Uterus (tissue), 3 donors: ENCODE measurements at regions not wholly inside any gene's neighbourhood (a gene's known extent, or its start where the extent isn't known, plus 50 kb on each side); places are given as distances from the start of the nearest gene placed in this dataset.

Experiments
- DNase-seq, 2 donors: peaks; one replicate each; pipeline ENCODE4 v3.0.0-alpha.2; 2019 to 2020
- H3K27ac ChIP-seq, 2 donors: fragments of 200-600 bp; sonication (generic); 1 replicate in 1 of 2; 2 replicates in 1 of 2; pipeline ENCODE4 v1.5.1; 2016 to 2018
- H3K27me3 ChIP-seq, 2 donors: fragments of 200-600 bp; sonication (generic); one replicate each; pipeline ENCODE4 v1.5.1; 2018 to 2019; ENCODE audit warnings: control low read depth in 1 of 2
- H3K36me3 ChIP-seq, 2 donors: fragments of 200-600 bp; sonication (generic); one replicate each; pipeline ENCODE4 v1.5.1; 2019; ENCODE audit warnings: control low read depth in 1 of 2
- H3K4me1 ChIP-seq, 2 donors: fragments of 200-600 bp; sonication (generic); one replicate each; pipeline ENCODE4 v1.5.1; 2018 to 2019; ENCODE audit warnings: control low read depth in 1 of 2
- H3K4me3 ChIP-seq, 2 donors: fragments of 200-600 bp; sonication (generic); 1 replicate in 1 of 2; 2 replicates in 1 of 2; pipeline ENCODE4 v1.5.1; 2018 to 2019; ENCODE audit warnings: mild to moderate bottlenecking in 1 of 2
- H3K9me3 ChIP-seq, 2 donors: fragments of 200-600 bp; sonication (generic); one replicate each; pipeline ENCODE4 v1.5.1; 2019; ENCODE audit warnings: control low read depth in 1 of 2
- CTCF ChIP-seq, 4 experiments: fragments of 200-600 bp in 2 of 4; fragments of 450-650 bp in 2 of 4; sonication (generic) in 2 of 4; IDR thresholded peaks; one replicate each; pipeline ENCODE4 v1.5.1; 2016 to 2019; ENCODE audit warnings: antibody characterized with exemption in 4 of 4, mild to moderate bottlenecking in 2 of 4, moderate library complexity in 1 of 4
- POLR2A ChIP-seq, 2 donors: fragments of 450-650 bp; IDR thresholded peaks; one replicate each; pipeline ENCODE4 v1.6.1; 2016; ENCODE audit warnings: antibody characterized with exemption in 2 of 2, mild to moderate bottlenecking in 1 of 2, moderate library complexity in 1 of 2
- intact Hi-C: fragments of 100-400 bp; cut with DNase I; formaldehyde crosslinking; loops from one replicate; pipeline ENCODE4 v1.15.1; 2023; ENCODE audit warnings: low total_unique reads
- donor health status: DM: yes; HTN: yes; CAD: no.

GRCh38 chr2:226623587-226624368, 175.8 kb downstream of the IRS1 start:
- H3K9me3 ChIP-seq = no peaks in the 10 kb centered on the region
- peaks cover 0 to 7% of the 10 kb centered on the region in 2 donors for H3K4me1 ChIP-seq
- no peak for TF ChIP-seq POLR2A (IDR thresholded peaks at IDR 0.05)
- no peak for TF ChIP-seq CTCF (IDR thresholded peaks at IDR 0.05)
- no peak for DNase-seq
- H3K36me3 ChIP-seq = no peaks in the 10 kb centered on the region
- no peak overlapping the region for H3K4me3 ChIP-seq
- no peaks in the 10 kb centered on the region for H3K27me3 ChIP-seq
- intact Hi-C loops = no loop called here
- peak overlapping the region; percentile 63 to 74 for H3K27ac ChIP-seq

- Histone ChIP-seq H3K27ac (peak overlapping the region; percentile 63 to 74), H3K36me3 (no peaks in the 10 kb centered on the region), H3K4me3 (no peak overlapping the region), H3K4me1 (peaks cover 0 to 7% of the 10 kb centered on the region in 2 donors), H3K9me3 (no peaks in the 10 kb centered on the region), H3K27me3 (no peaks in the 10 kb centered on the region)
- TF ChIP-seq CTCF (IDR thresholded peaks at IDR 0.05) (peak in 2 of 4 experiments; percentile 7 to 12), POLR2A (IDR thresholded peaks at IDR 0.05) (no peak)
- DNase-seq = no peak
- intact Hi-C loops = no loop called here
Observed at GRCh38 chr2:226622484-226622883, 177.1 kb downstream of the IRS1 start.

GRCh38 chr2:226620176-226620575, 179.4 kb downstream of the IRS1 start:
- intact Hi-C loops = no loop called here

GRCh38 chr2:226619707-226620106, 179.9 kb downstream of the IRS1 start:
- H3K27ac ChIP-seq = no peak overlapping the region
- peaks cover 0 to 7% of the 10 kb centered on the region in 2 donors for H3K4me1 ChIP-seq
- DNase-seq = no peak
- intact Hi-C loops = no loop called here
- TF ChIP-seq CTCF (IDR thresholded peaks at IDR 0.05) = no peak
- no peaks in the 10 kb centered on the region for H3K27me3 ChIP-seq
- no peaks in the 10 kb centered on the region for H3K36me3 ChIP-seq
- H3K9me3 ChIP-seq = no peaks in the 10 kb centered on the region
- H3K4me3 ChIP-seq = no peak overlapping the region

More at GRCh38 chr2:226620176-226620575, 179.4 kb downstream of the IRS1 start:
- Histone ChIP-seq H3K4me3 (no peak overlapping the region), H3K36me3 (no peaks in the 10 kb centered on the region), H3K27me3 (no peaks in the 10 kb centered on the region), H3K27ac (no peak overlapping the region), H3K9me3 (no peaks in the 10 kb centered on the region), H3K4me1 (peaks cover 0 to 7% of the 10 kb centered on the region in 2 donors)
- DNase-seq = no peak
- no peak for TF ChIP-seq POLR2A (IDR thresholded peaks at IDR 0.05)
- TF ChIP-seq CTCF (IDR thresholded peaks at IDR 0.05) = no peak

- no peak overlapping the region for H3K4me3 ChIP-seq
- no peak for DNase-seq
- intact Hi-C loops = no loop called here
- H3K36me3 ChIP-seq = no peaks in the 10 kb centered on the region
- no peaks in the 10 kb centered on the region for H3K27me3 ChIP-seq
- H3K4me1 ChIP-seq = peaks cover 0 to 7% of the 10 kb centered on the region in 2 donors
- TF ChIP-seq POLR2A (IDR thresholded peaks at IDR 0.05) (no peak), CTCF (IDR thresholded peaks at IDR 0.05) (no peak)
- H3K9me3 ChIP-seq = no peaks in the 10 kb centered on the region
- H3K27ac ChIP-seq = no peak overlapping the region
Observed at GRCh38 chr2:226618875-226619605, 180.6 kb downstream of the IRS1 start.
